CD4-positive, alpha-beta T cell treated with Interleukin-10 for 1 hour (primary cell): ENCODE measurements at regions not wholly inside any gene's neighbourhood (a gene's known extent, or its start where the extent isn't known, plus 50 kb on each side); places are given as distances from the start of the nearest gene placed in this dataset.

ENCODE experiments used
- DNase-seq: peaks from one replicate; pipeline ENCODE4 v3.0.0-alpha.2; 2020

GRCh38 chr6:168384045-168385036 lies 56.6 kb upstream of the SMOC2 start:
- DNase-seq, result no peak

- DNase-seq, result no peak
Measured at GRCh38 chr6:168385037-168385759, 55.8 kb upstream of the SMOC2 start.

- DNase-seq, result no peak
Measured at GRCh38 chr6:168385858-168386735, 54.9 kb upstream of the SMOC2 start.

GRCh38 chr6:168386973-168387372 lies 54.0 kb upstream of the SMOC2 start:
- no peak for DNase-seq

- no peak for DNase-seq
Measured at GRCh38 chr6:168387426-168387825, 53.6 kb upstream of the SMOC2 start.

- DNase-seq, result no peak
Measured at GRCh38 chr6:168387911-168388310, 53.1 kb upstream of the SMOC2 start.

- no peak for DNase-seq
Measured at GRCh38 chr6:168388641-168389633, 52.0 kb upstream of the SMOC2 start.

- DNase-seq, result no peak
Measured at GRCh38 chr6:168390749-168391420, 50.1 kb upstream of the SMOC2 start.
